RWPE2 (cell line): ENCODE measurements at regions not wholly inside any gene's neighbourhood (a gene's known extent, or its start where the extent isn't known, plus 50 kb on each side); places are given as distances from the start of the nearest gene placed in this dataset.

Experiments
- ATAC-seq: fragments of 200-7000 bp; cut with Tn5 transposase; 3 replicates; pipeline ENCODE4 v1.9.1; 2021; ENCODE audit warnings: low read depth
- DNase-seq: peaks from one replicate; pipeline ENCODE4 v3.0.0-alpha.2; 2020; ENCODE audit warnings: low spot score
- H3K27ac ChIP-seq: fragments of 450-650 bp; 2 replicates; pipeline ENCODE4 v1.5.1; 2017; ENCODE audit warnings: mild to moderate bottlenecking; ENCODE audit not compliant: poor library complexity, severe bottlenecking
- H3K27me3 ChIP-seq: fragments of 250-450 bp; sonication (Bioruptor Pico); 2 replicates; pipeline ENCODE4 v1.5.1; 2021; ENCODE audit warnings: mild to moderate bottlenecking, moderate library complexity; ENCODE audit not compliant: insufficient read depth, poor library complexity, severe bottlenecking
- H3K36me3 ChIP-seq: fragments of 250-450 bp; sonication (Bioruptor Pico); 2 replicates; pipeline ENCODE4 v1.5.1; 2020; ENCODE audit warnings: low read depth, mild to moderate bottlenecking, moderate library complexity
- H3K4me1 ChIP-seq: fragments of 250-450 bp; sonication (Bioruptor Pico); 2 replicates; pipeline ENCODE4 v1.5.1; 2021; ENCODE audit warnings: mild to moderate bottlenecking, moderate library complexity; ENCODE audit not compliant: insufficient read depth, poor library complexity, severe bottlenecking
- H3K4me3 ChIP-seq: fragments of 250-450 bp; sonication (Bioruptor Pico); 2 replicates; pipeline ENCODE4 v1.5.1; 2021; ENCODE audit warnings: mild to moderate bottlenecking, moderate library complexity; ENCODE audit not compliant: severe bottlenecking
- H3K9me3 ChIP-seq: fragments of 250-450 bp; sonication (Bioruptor Pico); 2 replicates; pipeline ENCODE4 v1.5.1; 2021; ENCODE audit warnings: mild to moderate bottlenecking, moderate library complexity; ENCODE audit not compliant: severe bottlenecking
- TF ChIP-seq, protein P1 (sequence below): fragments of 450-650 bp; IDR thresholded peaks from one replicate; pipeline ENCODE4 v1.5.1; 2017; ENCODE audit warnings: mild to moderate bottlenecking, moderate library complexity; ENCODE audit not compliant: poor library complexity, severe bottlenecking

DNA sequence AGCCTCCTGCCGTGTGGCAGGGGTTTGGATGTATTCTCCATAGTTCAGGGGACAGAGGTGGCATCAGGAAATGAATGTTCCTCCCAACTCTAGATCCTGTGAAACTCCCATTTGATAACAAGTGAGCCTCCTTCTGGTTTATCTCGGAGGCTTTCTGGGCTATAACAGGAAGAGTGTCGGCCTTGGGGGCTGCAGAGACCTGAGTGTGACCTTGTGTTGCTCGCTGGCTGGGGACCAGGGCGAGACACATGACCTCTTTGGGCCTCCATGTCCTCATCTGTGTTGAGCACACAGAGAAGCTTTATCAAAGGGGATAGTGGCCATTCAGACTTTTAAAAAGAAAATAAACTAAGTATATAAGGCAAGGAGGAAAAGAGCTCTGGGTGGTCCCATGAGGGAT, 78.0 kb upstream of the SMNDC1 start:
- no peak for ATAC-seq

DNA sequence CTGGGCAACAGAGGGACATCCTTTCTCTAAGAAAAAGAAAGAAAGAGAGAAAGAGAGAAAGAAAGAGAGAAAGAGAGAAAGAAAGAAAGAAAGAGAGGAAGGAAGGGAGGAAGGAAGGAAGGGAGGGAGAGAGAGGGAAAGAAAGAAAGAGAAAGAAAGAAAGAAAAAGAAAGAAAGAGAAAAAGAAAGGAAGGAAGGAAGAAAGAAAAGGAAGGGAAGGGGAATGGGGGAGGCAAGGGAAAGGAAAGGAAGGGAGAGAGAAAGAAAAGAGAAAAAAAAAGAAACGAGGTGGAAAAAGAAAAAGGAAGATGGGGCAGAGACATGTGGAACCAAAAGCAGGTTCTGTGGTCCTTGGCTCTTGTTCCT, 82.9 kb upstream of the SMNDC1 start:
- Histone ChIP-seq H3K27ac (no peak overlapping the region), H3K36me3 (no peaks in the 10 kb centered on the region), H3K27me3 (no peaks in the 10 kb centered on the region), H3K4me1 (peaks cover under 1% of the 10 kb centered on the region), H3K9me3 (no peaks in the 10 kb centered on the region), H3K4me3 (no peak overlapping the region)
- ATAC-seq: no peak
- no peak for DNase-seq
- TF ChIP-seq, protein P1, sequence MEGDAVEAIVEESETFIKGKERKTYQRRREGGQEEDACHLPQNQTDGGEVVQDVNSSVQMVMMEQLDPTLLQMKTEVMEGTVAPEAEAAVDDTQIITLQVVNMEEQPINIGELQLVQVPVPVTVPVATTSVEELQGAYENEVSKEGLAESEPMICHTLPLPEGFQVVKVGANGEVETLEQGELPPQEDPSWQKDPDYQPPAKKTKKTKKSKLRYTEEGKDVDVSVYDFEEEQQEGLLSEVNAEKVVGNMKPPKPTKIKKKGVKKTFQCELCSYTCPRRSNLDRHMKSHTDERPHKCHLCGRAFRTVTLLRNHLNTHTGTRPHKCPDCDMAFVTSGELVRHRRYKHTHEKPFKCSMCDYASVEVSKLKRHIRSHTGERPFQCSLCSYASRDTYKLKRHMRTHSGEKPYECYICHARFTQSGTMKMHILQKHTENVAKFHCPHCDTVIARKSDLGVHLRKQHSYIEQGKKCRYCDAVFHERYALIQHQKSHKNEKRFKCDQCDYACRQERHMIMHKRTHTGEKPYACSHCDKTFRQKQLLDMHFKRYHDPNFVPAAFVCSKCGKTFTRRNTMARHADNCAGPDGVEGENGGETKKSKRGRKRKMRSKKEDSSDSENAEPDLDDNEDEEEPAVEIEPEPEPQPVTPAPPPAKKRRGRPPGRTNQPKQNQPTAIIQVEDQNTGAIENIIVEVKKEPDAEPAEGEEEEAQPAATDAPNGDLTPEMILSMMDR: no peak

More for the DNA sequence above, 78.0 kb upstream of the SMNDC1 start:
- no peaks in the 10 kb centered on the region for H3K4me1 ChIP-seq
- TF ChIP-seq, protein P1: no peak
- no peak overlapping the region for H3K27ac ChIP-seq
- no peaks in the 10 kb centered on the region for H3K36me3 ChIP-seq
- DNase-seq: no peak
- no peaks in the 10 kb centered on the region for H3K27me3 ChIP-seq
- H3K9me3 ChIP-seq: no peaks in the 10 kb centered on the region
- H3K4me3 ChIP-seq: no peak overlapping the region

DNA sequence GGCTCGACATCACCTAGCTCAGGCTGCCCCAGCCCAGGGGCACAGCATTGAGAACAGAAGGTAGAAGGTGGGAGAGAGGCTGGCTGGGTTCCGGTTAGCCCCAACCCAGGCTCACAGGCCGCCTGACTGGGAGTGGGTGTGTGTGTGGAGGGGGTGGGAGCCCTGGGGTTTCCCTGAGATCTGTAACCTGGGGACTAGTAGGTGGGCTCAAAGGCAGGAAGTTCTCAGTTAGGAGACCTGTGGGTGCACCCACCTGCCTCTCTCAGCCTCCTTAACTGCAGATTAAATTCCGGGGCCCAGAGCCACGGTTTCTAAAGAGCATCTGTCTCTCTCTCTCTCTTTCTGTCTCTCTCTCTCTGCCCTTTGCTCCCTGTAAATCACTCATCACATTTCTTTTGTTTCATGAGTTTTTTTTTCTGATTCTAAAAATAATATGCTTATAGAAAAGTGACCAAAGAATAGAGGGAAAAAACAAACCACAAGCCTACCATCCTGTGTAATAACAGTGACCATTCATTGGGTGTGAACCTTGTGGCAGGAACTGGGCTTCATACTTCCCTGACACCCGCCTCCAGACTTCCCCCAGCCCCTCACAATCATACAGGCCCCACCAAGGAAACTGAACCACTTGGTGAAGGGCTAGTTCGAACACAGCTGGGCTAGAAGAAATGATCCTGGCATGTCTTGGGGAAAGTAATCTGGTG, 83.4 kb upstream of the SMNDC1 start:
- ATAC-seq (no peak; the same call in 2 of the 3 replicates), DNase-seq (no peak)
- no peak overlapping the region for H3K27ac ChIP-seq
- no peak overlapping the region for H3K4me3 ChIP-seq
- TF ChIP-seq, protein P1: no peak
- H3K27me3 ChIP-seq: no peaks in the 10 kb centered on the region
- H3K4me1 ChIP-seq: peaks cover 6% of the 10 kb centered on the region
- no peaks in the 10 kb centered on the region for H3K36me3 ChIP-seq
- H3K9me3 ChIP-seq: no peaks in the 10 kb centered on the region

DNA sequence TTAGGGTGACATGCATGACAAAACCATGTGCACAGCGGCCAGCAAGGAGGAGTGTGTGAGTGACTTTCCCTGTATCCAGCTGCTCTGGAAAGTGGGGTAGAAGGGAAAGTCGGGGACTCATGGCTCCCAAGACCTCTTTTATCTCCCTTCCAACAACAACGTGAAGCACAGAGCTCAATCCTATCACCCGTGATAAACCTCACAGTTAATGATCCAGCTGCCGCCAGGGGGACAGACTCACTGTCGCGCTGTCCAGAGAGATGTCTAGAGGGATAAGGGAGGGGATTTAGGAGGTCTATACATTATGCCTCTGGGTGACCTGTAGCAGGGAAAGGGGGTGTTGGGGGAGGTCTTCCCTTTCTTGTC, 84.0 kb upstream of the SMNDC1 start:
- Histone ChIP-seq H3K4me3 (no peak overlapping the region), H3K27ac (no peak overlapping the region), H3K4me1 (peaks cover 7% of the 10 kb centered on the region), H3K9me3 (no peaks in the 10 kb centered on the region), H3K27me3 (no peaks in the 10 kb centered on the region), H3K36me3 (no peaks in the 10 kb centered on the region)
- no peak for ATAC-seq
- TF ChIP-seq, protein P1: no peak
- no peak for DNase-seq

DNA sequence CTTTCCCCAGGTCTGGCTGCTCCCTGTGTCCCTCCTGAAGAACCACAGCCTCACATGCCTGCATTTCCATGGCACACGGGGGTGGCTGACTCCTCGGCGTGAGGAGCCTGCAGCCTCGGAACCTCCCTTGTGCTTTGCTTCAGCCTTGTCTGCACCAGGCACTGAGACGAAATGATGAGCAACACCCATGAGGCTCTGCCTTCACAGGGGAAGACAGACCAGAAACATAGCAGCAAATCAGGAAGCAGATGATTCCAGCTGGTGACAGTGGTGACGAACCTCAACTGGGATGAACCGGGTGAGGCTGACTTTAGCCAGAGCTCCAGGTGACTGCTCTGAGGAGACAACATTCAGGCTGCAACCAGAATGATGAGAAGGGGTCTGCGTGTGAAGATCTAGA, 84.5 kb upstream of the SMNDC1 start:
- H3K27ac ChIP-seq: no peak overlapping the region

More for the DNA sequence above, 84.5 kb upstream of the SMNDC1 start:
- H3K36me3 ChIP-seq: no peaks in the 10 kb centered on the region
- H3K27me3 ChIP-seq: no peaks in the 10 kb centered on the region
- no peaks in the 10 kb centered on the region for H3K9me3 ChIP-seq
- peaks cover 7% of the 10 kb centered on the region for H3K4me1 ChIP-seq
- ATAC-seq (no peak), DNase-seq (no peak)
- no peak overlapping the region for H3K4me3 ChIP-seq
- TF ChIP-seq, protein P1: no peak
